A673 (cell line): ENCODE measurements at regions not wholly inside any gene's neighbourhood (a gene's known extent, or its start where the extent isn't known, plus 50 kb on each side); places are given as distances from the start of the nearest gene placed in this dataset.

Experiments
- CTCF ChIP-seq: fragments of 300-800, 200-600 bp; sonication (generic); conservative IDR thresholded peaks from 2 replicates; pipeline ENCODE4 v1.5.1; 2017; ENCODE audit warnings: low read depth, mild to moderate bottlenecking, antibody characterized with exemption, low read length, moderate library complexity, mixed read lengths
- EZH2 ChIP-seq: fragments of 200-600 bp; sonication (generic); IDR thresholded peaks from 2 replicates; pipeline ENCODE4 v1.6.1; 2017; ENCODE audit warnings: borderline replicate concordance, low read depth, mild to moderate bottlenecking, mixed read lengths, antibody characterized with exemption, low read length; ENCODE audit not compliant: poor library complexity, severe bottlenecking

DNA sequence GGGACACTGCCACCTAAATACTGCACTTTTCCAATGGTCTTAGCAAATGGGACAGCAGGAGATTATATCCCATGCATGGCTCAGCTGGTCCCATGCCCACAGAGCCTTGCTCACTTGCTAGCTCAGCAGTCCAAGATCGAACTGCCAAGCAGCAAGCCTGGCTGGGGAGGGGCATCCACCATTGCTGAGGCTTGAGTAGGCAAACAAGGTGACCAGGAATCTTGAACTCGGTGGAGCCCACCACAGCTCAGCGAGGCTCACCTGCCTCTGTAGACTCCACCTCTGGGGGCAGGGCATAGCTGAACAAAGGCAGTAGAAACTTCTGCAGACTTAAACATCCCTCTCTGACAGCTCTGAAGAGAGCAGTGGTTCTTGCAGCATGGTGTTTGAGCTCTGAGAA, 370.8 kb upstream of the MGAT4C start:
- TF ChIP-seq CTCF (no peak), EZH2 (no peak)
